ENCODE measurements at regions not wholly inside any gene's neighbourhood (a gene's known extent, or its start where the extent isn't known, plus 50 kb on each side); places are given as distances from the start of the nearest gene placed in this dataset.
"Not testable (repeated sequence)": the region's sequence is repeated elsewhere in the genome, so short reads cannot be mapped to it uniquely, and the experiment has no call there.

DNA sequence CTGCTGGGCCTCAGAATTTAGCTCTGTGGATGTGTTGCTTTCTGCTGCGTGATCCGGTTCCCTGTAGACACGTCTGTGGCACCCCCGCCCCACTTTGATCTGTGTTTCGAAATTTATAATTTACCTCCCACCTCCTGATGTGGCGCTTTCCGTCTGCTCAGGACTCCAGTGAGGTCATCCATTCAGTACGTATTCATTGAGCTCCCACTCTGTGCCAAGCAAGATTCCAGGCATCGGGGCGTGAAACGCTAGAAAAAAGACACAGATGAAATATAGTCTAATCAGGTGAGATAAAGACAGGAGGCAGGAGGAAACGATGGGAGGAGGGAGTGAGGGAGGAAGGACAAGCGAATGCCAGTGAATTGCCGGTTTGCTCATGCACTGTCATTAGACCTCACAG is 431.9 kb upstream of the SULF2 start:
- DNase-seq: no peak

DNA sequence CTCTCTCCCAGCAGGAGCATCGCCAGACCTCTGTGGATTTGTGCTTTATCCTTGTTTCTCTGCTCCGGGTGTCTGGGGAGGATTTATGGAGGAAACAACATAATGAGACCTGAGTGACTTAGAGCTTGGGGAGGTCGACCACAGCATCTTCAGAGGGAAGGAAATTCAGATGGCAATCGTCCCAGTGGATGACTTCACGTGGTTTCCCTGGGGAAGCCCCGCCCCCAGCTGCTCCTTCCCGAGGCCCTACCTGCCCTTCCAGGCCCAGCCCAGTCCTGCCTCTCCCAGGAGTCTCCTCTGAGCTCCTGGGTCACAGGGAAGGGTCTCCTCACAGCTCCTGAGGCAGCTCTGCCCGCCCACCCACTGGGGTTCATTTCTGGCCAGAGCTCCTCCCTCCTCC is 430.3 kb upstream of the SULF2 start:
- no peak for DNase-seq

DNA sequence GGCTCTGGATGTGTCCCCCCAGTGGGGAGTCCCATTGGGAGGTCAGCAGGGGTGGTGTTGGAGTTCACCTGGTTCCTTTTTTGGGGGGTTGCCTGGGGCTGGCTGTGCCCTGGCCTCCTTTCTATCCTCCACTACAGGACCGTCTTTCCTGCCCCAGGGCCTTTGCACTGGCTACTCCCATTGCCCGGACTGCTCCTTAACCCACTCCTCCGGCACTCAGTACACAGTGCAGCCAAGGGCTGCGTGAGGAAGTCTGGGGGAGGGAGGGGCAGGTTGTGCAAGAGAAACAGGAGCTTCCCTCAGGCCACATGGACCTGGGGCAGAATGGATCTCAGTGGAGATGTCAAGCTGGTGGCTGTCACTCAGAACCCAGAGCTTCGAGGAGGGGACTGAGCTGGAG is 429.3 kb upstream of the SULF2 start:
- DNase-seq: no peak

DNA sequence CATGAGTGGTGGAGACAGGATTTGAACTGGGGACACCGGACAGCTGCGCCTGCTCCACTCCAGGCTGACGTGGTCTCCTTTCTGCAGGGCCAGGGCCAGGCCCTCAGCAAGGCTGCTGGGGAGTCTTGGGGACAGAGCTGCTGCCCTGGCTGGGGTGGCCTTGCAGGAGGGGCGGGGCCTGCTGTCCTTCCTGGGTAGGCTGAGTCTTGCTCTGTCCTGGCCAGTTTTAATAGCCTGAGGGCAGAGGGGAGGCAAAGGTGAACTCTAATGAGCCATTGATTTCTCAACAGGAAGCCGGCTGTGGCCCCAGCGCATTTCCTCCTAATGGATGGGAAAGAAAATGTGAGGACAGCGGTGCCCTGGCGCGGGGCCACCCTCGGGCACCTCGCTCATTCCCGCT is 428.4 kb upstream of the SULF2 start:
- DNase-seq: not testable (repeated sequence)

GRCh38 chr20:48212806-48213509 is 427.7 kb upstream of the SULF2 start:
- DNase-seq: no peak

DNA sequence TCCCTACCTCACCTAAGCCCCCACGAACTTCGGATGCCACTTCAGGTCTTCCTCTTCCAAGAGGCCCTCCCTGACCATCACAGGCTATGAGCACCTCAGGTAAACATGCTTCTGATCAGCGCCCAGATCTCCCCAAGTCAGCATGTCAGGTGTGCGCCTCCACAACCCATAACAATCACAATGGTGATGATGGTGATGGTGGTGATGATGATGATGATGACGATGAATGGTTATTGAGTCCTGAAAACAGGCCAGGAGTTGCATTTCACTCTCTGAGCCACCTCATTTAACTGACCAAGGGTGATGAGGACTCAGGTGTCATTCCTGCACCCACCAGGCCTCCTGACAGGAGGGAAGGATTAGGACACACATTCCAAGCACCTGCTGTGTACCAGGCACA is 426.6 kb upstream of the SULF2 start:
- DNase-seq: no peak

DNA sequence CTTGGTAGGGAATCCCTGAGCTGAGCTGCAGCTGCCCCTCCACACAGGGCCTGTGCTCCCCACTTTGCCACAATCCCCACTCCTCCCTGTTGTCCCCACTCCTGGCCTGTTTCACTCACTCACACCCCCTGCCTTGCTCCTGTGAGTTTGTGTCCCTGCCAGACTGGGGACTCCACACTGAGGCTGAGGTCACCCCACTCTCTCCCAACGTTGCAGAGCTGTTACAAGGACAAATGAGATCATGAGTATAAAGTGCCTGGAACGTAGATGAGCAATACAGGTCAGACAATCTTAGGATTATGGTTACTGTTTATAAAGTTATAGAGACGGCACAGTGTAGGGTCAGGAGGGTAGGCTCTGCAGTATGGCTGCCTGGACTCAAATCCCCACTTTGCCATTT is 426.0 kb upstream of the SULF2 start:
- DNase-seq: no peak

DNA sequence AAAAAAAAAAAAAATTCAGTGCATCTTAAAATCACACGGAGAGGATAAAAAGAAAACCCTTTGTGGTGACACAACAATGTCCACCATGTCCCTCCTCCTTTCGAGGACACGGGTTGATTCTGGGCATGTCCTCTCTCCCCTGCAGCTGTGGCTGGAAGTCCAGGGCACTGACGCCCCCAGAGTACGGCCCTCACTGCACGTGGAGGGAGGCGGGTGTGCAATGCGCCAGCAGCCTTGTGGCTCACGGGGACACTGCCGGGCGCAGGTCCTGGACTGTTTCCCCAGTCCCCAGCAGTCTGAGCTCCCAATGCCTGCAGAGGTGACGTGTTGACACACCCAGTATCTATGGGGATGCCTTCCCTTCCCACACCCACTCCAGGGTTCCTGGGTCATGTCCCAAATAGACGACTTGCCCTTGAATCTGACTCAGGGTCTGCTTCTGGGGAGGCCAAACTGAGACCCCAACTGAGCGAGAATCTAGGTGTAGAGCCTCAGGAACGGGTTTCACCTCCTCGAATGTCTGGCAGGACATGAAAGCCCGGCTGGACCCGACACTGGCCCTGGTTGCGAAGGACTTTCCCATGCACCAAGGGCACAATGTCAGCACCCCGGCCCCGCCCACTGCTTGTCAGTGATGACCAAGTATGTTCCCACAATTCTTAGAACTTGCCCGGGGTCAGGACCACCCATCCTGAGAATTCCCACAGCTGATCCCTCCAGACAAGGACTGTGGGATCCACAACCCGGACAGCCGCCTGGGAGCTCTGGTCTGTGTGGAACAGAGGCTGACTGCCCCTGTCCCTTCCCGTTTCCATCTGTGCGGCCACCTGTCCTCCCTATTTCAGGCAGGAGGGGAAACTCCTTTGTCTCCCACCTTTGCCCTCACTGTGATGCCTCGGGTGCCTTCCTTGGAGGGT is 425.1 kb upstream of the SULF2 start:
- no peak for DNase-seq

DNA sequence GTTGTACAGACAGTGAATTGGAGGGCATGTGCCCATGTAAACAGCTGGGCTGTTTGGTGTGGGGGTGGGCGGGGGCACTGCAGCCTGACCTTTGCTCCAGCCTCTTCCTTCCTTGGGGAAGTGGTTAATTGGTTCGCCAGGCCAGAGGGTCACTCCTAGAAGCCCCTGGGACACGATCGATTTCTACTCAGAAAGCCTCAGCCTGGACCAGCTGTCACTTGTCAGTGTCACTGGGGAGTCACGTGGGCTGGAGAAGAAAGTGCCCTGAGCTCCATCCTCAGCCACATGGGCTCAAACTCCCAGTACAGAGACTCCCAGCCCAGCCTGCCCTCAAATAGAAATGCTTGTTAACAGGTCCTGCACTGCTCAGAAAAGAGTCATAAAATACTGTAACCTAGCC is 423.8 kb upstream of the SULF2 start:
- DNase-seq: no peak

- no peak for DNase-seq
Measured at GRCh38 chr20:48208176-48208575, 422.9 kb upstream of the SULF2 start.

DNA sequence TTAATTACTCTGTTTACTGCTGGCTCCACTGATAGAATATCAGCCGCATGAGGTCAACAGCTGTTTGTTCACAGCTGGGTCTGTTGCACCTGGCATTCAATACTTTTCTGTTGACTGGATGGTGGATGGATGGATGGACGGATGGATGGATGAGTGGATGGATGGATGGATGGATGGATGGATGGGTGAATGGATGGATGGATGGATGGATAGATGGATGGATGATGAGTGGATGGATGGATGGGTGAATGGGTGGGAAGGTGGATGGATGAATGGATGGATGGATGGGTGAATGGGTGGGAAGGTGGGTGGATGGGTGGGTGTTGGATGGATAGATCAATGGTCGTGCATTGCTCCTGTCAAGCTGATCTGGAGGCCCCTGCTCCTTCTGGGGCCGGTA is 422.2 kb upstream of the SULF2 start:
- no peak for DNase-seq

- no peak for DNase-seq
Measured at GRCh38 chr20:48205786-48206185, 420.5 kb upstream of the SULF2 start.

DNA sequence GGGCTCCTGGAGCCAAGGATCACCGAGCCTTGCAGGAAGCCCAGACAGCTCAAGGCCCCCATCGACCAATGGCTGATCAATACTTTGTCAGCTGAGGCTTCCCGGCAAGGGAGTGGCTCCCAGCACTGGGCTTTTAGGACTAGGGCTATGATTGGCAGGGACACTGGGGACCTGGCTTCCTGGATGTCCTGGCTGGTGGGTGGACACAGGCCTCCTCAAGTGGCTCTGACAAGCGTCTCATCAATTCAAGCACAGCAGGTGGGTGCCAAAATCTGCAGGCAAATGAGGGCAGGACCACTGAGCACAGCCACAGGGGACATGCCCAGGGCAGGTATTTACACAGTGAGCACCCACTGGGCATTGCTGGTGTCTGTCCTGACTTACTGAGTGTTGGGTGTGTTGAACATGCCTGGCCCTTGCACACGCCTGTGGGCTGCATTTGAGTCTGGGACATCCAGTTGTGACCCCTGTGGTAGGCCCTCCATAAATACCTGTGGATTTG is 420.1 kb upstream of the SULF2 start:
- DNase-seq: no peak

- no peak for DNase-seq
Measured at GRCh38 chr20:48204499-48204898, 419.2 kb upstream of the SULF2 start.

DNA sequence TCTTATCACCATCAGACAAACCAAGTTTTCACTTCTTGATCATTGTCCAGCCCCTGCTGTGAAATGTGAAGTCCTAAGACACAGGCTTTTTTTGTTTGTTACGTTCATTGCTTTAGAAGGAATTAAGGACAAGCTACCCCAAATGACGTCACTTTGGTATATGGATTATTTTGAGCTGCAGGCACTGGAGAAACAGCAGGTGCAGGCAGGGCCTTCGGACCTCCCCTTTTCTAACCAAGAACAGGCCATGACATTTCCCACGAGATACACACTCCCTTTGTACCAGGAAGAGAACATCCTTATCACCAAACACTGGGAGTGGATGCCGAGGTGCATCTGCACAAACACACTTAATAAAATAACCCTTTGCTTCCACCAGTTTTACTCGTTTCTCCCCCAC is 418.0 kb upstream of the SULF2 start:
- no peak for DNase-seq

- DNase-seq: no peak
Measured at GRCh38 chr20:48202334-48203113, 417.2 kb upstream of the SULF2 start.

- DNase-seq: no peak
Measured at GRCh38 chr20:48201885-48202284, 416.6 kb upstream of the SULF2 start.

- no peak for DNase-seq
Measured at GRCh38 chr20:48201188-48201587, 415.9 kb upstream of the SULF2 start.

- no peak for DNase-seq
Measured at GRCh38 chr20:48198929-48199451, 413.7 kb upstream of the SULF2 start.

DNA sequence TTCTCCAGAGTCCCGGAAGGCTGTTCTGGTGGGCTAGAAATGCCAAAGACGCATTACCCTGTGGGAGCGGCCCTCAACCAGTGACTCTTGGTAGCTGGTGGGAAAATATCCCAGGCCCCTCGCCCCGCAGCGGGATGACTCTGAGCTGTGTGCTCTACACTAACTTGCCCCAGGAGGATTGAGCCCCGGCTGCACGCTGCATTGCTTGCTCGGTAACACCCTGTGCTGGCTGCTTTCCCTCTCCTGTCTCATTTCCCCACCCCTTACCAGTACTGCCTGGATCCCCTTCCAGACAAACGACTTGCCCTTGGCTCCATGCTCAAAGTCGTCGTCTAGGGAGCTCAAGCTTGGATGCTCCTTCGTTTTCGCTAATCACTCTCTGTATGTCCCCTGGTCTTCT is 411.8 kb upstream of the SULF2 start:
- DNase-seq: no peak

DNA sequence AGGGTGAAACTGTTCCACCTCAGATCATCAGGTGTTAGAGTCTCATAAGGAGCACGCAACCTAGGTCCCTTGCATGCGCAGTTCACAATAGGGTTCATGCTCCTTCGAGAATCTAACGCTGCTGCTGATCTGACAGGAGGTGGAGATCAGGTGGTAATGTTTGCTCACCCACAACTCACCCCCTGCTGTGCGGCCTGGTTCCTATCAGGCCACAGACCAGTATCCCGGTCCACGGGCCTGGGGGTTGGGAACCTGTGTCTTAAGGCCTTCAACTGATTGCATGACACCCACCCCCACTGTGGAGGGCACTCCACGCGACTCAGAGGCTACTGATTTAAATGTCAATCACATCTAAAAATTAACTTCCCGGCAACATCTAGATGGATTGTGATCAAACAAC is 411.2 kb upstream of the SULF2 start:
- no peak for DNase-seq

DNA sequence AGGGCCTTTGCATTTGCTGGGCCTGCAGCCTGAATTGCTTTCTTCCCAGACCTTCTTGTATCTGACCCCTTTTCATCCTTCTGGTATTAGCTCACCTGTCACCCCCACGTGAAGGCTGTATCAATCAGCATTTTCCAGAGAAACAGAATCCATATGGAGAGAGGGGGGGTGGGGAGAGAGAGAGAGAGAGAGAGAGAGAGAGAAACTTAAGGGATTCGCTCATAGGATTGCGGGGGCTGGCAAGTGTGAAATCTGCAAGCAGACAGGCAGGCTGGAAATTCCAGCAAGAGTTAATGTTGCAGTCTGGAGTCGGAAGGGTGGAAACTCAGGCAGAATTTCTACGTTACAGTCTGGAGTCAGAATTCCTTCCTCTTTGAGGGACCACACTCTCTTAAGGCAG is 410.7 kb upstream of the SULF2 start:
- DNase-seq: no peak
